H1 (cell line): ENCODE measurements at regions not wholly inside any gene's neighbourhood (a gene's known extent, or its start where the extent isn't known, plus 50 kb on each side); places are given as distances from the start of the nearest gene placed in this dataset.

Experiments used
- CBX5 ChIP-seq: fragments of 300-800, 300-1000 bp; sonication (generic); IDR thresholded peaks from 2 replicates; pipeline ENCODE4 v1.7.1; 2016; ENCODE audit warnings: antibody characterized with exemption, low read length, low read depth
- PHF8 ChIP-seq: fragments of 200-600 bp; sonication (generic); conservative IDR thresholded peaks from 2 replicates; pipeline ENCODE4 v1.7.1; 2012; ENCODE audit warnings: low read depth, mild to moderate bottlenecking, inconsistent platforms, low read length, moderate library complexity
- RAD21 ChIP-seq, 2 experiments: IDR thresholded peaks in 1 of 2; conservative IDR thresholded peaks in 1 of 2; 2 replicates each; pipeline ENCODE4 v1.6.1; 2011; ENCODE audit warnings: low read depth in 2 of 2, low read length in 2 of 2, improper control_type of control experiment in 1 of 2, inconsistent platforms in 1 of 2, mild to moderate bottlenecking in 1 of 2, moderate library complexity in 1 of 2
- RBBP5 ChIP-seq: IDR thresholded peaks from 2 replicates; pipeline ENCODE4 v1.7.1; 2012; ENCODE audit warnings: low read depth, mild to moderate bottlenecking, inconsistent platforms, low read length, moderate library complexity, borderline replicate concordance
- TAF7 ChIP-seq: optimal IDR thresholded peaks from 2 replicates; pipeline ENCODE3; 2011; ENCODE audit warnings: low read depth, mild to moderate bottlenecking, inconsistent platforms, low read length, moderate library complexity, borderline replicate concordance
- TF ChIP-seq, protein P1 (sequence below): fragments of 300-600 bp; sonication (generic); IDR thresholded peaks from 2 replicates; pipeline ENCODE4 v1.7.1; 2012; ENCODE audit warnings: low read length, moderate library complexity, mild to moderate bottlenecking, inconsistent platforms; ENCODE audit not compliant: insufficient replicate concordance
- TF ChIP-seq, protein P2 (sequence below): IDR thresholded peaks from 2 replicates; pipeline ENCODE4 v1.6.1; 2011; ENCODE audit warnings: low read depth, mild to moderate bottlenecking, low read length; ENCODE audit not compliant: insufficient read depth
- TF ChIP-seq, protein P3 (sequence below): IDR thresholded peaks from 2 replicates; pipeline ENCODE4 v1.6.1; 2012; ENCODE audit warnings: inconsistent platforms

DNA sequence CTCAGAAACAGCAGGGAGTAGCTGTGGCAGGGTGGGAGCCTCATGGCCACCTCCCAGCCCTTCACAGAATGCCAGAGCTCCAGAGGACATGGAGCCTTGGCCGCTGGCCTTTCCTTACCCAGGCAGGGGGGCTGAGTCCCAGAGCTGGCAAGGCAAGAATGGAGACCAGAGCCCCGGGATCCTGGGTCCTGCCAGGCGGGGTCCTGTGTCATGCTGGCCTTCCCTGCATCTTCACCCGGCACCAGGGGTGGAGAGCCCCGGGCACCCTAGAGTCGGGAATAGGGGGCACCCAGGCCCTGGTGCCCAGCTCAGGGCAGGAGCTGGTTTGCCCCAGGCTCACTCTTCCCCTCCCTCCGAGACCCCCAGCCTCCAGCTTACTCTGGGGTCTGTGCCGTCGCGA lies 519.9 kb downstream of the TBC1D22A start (continued):
- TF ChIP-seq, protein P1, sequence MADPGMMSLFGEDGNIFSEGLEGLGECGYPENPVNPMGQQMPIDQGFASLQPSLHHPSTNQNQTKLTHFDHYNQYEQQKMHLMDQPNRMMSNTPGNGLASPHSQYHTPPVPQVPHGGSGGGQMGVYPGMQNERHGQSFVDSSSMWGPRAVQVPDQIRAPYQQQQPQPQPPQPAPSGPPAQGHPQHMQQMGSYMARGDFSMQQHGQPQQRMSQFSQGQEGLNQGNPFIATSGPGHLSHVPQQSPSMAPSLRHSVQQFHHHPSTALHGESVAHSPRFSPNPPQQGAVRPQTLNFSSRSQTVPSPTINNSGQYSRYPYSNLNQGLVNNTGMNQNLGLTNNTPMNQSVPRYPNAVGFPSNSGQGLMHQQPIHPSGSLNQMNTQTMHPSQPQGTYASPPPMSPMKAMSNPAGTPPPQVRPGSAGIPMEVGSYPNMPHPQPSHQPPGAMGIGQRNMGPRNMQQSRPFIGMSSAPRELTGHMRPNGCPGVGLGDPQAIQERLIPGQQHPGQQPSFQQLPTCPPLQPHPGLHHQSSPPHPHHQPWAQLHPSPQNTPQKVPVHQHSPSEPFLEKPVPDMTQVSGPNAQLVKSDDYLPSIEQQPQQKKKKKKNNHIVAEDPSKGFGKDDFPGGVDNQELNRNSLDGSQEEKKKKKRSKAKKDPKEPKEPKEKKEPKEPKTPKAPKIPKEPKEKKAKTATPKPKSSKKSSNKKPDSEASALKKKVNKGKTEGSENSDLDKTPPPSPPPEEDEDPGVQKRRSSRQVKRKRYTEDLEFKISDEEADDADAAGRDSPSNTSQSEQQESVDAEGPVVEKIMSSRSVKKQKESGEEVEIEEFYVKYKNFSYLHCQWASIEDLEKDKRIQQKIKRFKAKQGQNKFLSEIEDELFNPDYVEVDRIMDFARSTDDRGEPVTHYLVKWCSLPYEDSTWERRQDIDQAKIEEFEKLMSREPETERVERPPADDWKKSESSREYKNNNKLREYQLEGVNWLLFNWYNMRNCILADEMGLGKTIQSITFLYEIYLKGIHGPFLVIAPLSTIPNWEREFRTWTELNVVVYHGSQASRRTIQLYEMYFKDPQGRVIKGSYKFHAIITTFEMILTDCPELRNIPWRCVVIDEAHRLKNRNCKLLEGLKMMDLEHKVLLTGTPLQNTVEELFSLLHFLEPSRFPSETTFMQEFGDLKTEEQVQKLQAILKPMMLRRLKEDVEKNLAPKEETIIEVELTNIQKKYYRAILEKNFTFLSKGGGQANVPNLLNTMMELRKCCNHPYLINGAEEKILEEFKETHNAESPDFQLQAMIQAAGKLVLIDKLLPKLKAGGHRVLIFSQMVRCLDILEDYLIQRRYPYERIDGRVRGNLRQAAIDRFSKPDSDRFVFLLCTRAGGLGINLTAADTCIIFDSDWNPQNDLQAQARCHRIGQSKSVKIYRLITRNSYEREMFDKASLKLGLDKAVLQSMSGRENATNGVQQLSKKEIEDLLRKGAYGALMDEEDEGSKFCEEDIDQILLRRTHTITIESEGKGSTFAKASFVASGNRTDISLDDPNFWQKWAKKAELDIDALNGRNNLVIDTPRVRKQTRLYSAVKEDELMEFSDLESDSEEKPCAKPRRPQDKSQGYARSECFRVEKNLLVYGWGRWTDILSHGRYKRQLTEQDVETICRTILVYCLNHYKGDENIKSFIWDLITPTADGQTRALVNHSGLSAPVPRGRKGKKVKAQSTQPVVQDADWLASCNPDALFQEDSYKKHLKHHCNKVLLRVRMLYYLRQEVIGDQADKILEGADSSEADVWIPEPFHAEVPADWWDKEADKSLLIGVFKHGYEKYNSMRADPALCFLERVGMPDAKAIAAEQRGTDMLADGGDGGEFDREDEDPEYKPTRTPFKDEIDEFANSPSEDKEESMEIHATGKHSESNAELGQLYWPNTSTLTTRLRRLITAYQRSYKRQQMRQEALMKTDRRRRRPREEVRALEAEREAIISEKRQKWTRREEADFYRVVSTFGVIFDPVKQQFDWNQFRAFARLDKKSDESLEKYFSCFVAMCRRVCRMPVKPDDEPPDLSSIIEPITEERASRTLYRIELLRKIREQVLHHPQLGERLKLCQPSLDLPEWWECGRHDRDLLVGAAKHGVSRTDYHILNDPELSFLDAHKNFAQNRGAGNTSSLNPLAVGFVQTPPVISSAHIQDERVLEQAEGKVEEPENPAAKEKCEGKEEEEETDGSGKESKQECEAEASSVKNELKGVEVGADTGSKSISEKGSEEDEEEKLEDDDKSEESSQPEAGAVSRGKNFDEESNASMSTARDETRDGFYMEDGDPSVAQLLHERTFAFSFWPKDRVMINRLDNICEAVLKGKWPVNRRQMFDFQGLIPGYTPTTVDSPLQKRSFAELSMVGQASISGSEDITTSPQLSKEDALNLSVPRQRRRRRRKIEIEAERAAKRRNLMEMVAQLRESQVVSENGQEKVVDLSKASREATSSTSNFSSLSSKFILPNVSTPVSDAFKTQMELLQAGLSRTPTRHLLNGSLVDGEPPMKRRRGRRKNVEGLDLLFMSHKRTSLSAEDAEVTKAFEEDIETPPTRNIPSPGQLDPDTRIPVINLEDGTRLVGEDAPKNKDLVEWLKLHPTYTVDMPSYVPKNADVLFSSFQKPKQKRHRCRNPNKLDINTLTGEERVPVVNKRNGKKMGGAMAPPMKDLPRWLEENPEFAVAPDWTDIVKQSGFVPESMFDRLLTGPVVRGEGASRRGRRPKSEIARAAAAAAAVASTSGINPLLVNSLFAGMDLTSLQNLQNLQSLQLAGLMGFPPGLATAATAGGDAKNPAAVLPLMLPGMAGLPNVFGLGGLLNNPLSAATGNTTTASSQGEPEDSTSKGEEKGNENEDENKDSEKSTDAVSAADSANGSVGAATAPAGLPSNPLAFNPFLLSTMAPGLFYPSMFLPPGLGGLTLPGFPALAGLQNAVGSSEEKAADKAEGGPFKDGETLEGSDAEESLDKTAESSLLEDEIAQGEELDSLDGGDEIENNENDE, result no peak
- TF ChIP-seq CBX5, result no peak
- no peak for TF ChIP-seq RAD21 (IDR thresholded peaks at IDR 0.05 in 1 of 2, conservative IDR thresholded peaks at IDR 0.05 in 1 of 2; ENCODE audit: low read depth in 2 of 2, low read length in 2 of 2)
- no peak for TF ChIP-seq PHF8
- TF ChIP-seq TAF7, result no peak
- TF ChIP-seq, protein P2, sequence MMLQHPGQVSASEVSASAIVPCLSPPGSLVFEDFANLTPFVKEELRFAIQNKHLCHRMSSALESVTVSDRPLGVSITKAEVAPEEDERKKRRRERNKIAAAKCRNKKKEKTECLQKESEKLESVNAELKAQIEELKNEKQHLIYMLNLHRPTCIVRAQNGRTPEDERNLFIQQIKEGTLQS, result no peak
- TF ChIP-seq RBBP5, result no peak
- TF ChIP-seq, protein P3, sequence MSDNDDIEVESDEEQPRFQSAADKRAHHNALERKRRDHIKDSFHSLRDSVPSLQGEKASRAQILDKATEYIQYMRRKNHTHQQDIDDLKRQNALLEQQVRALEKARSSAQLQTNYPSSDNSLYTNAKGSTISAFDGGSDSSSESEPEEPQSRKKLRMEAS, result no peak
